ENCODE measurements at regions not wholly inside any gene's neighbourhood (a gene's known extent, or its start where the extent isn't known, plus 50 kb on each side); places are given as distances from the start of the nearest gene placed in this dataset.

- Histone ChIP-seq H3K27me3 (ENCODE audit: control insufficient read depth, insufficient read depth, low read length) (no peaks in the 10 kb centered on the region), H3K4me3 (ENCODE audit: low read depth, low read length) (no peak overlapping the region), H3K36me3 (ENCODE audit: control insufficient read depth, insufficient read depth, low read length) (no peaks in the 10 kb centered on the region)
- POLR2A ChIA-PET, result no interaction called here
- no peak for TF ChIP-seq CTCF (IDR thresholded peaks at IDR 0.05; ENCODE audit: insufficient read depth, low read depth, low read length)
- CTCF ChIA-PET, result interaction anchor here (0.8 to 2.2 kb wide), 3 partner anchors 8 to 45 kb away, joined by 3 to 5 read pairs (median 5); no protein-coding TSS in a partner anchor
- DNase-seq (ENCODE audit: low read depth), result no peak
These were observed 54.2 kb upstream of the MGST2 start for GRCh38 chr4:139611391-139611790.

- POLR2A ChIA-PET, result no interaction called here
- H3K27me3 ChIP-seq (ENCODE audit: control insufficient read depth, insufficient read depth, low read length), result no peaks in the 10 kb centered on the region
- no peak overlapping the region for H3K4me3 ChIP-seq (ENCODE audit: low read depth, low read length)
These were observed 53.6 kb upstream of the SETD7 start for GRCh38 chr4:139609647-139610046.

DNA sequence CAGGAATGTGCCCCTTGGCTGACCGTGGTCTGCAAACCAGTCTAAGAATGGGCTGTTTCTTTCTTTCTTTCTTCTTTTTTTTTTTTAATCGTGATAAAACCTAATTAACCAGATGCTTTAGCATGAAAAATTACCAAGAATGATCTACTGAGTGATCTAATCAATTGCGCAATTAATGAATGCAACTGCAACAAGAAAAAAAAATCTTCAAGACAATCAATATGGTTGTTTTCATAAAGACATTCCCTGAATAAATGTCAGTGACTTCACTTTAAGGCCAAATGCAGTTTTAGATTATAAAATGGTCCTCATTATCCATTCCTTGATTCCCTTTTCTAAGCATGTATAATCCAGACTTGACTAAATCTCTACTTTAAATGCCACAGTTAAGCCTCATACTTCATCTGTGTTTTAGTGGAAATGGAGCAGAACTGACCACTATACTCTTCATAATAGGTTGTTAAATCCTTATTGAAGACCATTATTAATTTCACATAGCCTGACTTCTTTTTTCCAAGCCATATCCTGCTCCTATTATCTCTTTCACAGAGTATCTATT is 51.6 kb upstream of the SETD7 start:
- Histone ChIP-seq H3K4me3 (ENCODE audit: low read depth, low read length) (no peak overlapping the region), H3K27me3 (ENCODE audit: control insufficient read depth, insufficient read depth, low read length) (no peaks in the 10 kb centered on the region), H3K36me3 (ENCODE audit: control insufficient read depth, insufficient read depth, low read length) (no peaks in the 10 kb centered on the region)
- POLR2A ChIA-PET, result no interaction called here
- TF ChIP-seq CTCF (IDR thresholded peaks at IDR 0.05; ENCODE audit: insufficient read depth, low read depth, low read length), result no peak
- CTCF ChIA-PET, result interaction anchor here (2.1 to 7.2 kb wide), 3 partner anchors 12 to 49 kb away, joined by 8 to 149 read pairs (median 46); no protein-coding TSS in a partner anchor
- no peak for DNase-seq (ENCODE audit: low read depth)

More at GRCh38 chr4:139609647-139610046, 53.6 kb upstream of the SETD7 start:
- CTCF ChIA-PET, result no interaction called here
- no peak for DNase-seq (ENCODE audit: low read depth)
- no peaks in the 10 kb centered on the region for H3K36me3 ChIP-seq (ENCODE audit: control insufficient read depth, insufficient read depth, low read length)
- no peak for TF ChIP-seq CTCF (IDR thresholded peaks at IDR 0.05; ENCODE audit: insufficient read depth, low read depth, low read length)

DNA sequence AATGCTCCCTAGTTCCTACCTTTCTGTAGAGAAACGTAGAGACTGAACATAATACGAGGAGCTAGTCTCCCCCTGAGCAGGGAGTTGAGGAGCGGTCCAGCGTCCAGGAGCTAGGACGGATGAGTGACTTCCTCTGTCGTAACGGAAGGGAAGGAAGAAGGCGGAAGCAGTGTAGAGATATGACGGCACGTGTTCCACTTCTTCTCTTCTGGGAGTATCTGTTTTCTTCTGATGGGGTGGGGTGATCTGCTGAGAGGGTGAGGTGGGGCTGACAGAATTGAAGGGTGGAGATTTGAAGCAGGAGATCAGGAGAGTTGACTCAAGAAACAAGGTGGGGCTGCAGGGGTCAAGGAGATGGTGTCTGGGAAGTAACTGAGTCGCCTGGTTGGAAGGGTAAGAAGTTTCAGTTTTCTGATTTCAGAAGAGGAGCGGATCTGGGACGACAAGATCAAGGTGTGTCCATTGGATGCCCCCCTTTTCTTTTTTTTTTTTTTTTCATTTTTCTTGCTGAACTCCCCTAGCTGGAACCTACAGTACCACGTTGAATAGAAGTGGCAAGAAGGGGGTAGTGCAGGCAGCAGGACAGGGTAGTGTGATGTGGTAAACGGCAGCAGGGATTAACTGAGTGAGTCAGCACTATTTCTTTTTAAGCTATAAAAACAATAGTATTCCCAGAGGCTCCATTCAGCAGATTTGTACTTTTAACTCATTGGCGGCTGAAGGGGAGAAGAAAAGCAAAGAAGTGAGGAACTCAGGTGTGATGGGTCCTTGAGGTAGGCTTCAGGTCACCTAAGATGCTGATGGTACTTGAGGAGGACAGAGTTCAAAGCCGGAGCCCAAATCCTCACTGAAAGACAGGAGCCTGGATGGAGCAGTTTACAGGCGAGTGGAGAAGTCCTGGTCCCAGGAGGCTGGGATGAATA is 50.8 kb upstream of the SETD7 start:
- Histone ChIP-seq H3K27me3 (ENCODE audit: control insufficient read depth, insufficient read depth, low read length) (no peaks in the 10 kb centered on the region), H3K4me3 (ENCODE audit: low read depth, low read length) (no peak overlapping the region), H3K36me3 (ENCODE audit: control insufficient read depth, insufficient read depth, low read length) (no peaks in the 10 kb centered on the region)
- CTCF ChIA-PET, result interaction anchor here (0.9 to 7.2 kb wide), 8 partner anchors 10 to 109 kb away, joined by 4 to 149 read pairs (median 10); no protein-coding TSS in a partner anchor
- DNase-seq (ENCODE audit: low read depth), result no peak
- no peak for TF ChIP-seq CTCF (IDR thresholded peaks at IDR 0.05; ENCODE audit: insufficient read depth, low read depth, low read length)
- POLR2A ChIA-PET, result no interaction called here

DNA sequence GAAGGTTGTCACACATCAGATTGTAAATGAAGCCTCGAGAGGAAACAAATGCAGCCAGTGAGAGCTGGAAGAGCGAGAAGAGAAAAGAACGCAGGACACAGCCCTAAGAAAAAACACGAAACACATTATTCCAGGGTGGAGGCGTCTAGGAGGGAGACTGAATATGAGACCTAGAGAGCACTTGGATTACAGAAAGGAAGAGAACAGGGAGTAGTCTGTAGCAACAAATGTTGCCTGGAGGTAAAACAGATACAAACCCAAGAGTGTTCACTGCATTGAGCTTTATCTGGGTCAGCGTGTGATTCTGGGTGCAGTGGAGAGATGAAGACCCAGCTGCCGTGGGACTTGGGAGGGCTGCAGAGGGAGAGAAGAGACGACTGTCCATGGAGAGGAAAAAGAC is 50.1 kb upstream of the SETD7 start:
- H3K4me3 ChIP-seq (ENCODE audit: low read depth, low read length), result no peak overlapping the region
- ChIA-PET POLR2A (no interaction called here), CTCF (interaction anchor here (0.9 to 7.2 kb wide), 9 partner anchors 10 to 108 kb away, joined by 4 to 149 read pairs (median 8); no protein-coding TSS in a partner anchor)
- no peak for TF ChIP-seq CTCF (IDR thresholded peaks at IDR 0.05; ENCODE audit: insufficient read depth, low read depth, low read length)
- H3K27me3 ChIP-seq (ENCODE audit: control insufficient read depth, insufficient read depth, low read length), result no peaks in the 10 kb centered on the region
- DNase-seq (ENCODE audit: low read depth), result no peak
- no peaks in the 10 kb centered on the region for H3K36me3 ChIP-seq (ENCODE audit: control insufficient read depth, insufficient read depth, low read length)

Data from BJ (cell line).